Right lobe of liver (tissue), 6 donors: ENCODE measurements at regions not wholly inside any gene's neighbourhood (a gene's known extent, or its start where the extent isn't known, plus 50 kb on each side); places are given as distances from the start of the nearest gene placed in this dataset.

Experiments
- ATAC-seq, 4 donors: fragments of 200-7000 bp; cut with Tn5 transposase; one replicate each; pipeline ENCODE4 v1.9.1; 2020; ENCODE audit warnings: mild to moderate bottlenecking in 4 of 4, moderate library complexity in 4 of 4
- DNase-seq, 3 donors: peaks; one replicate each; pipeline ENCODE4 v3.0.0-alpha.2; 2020
- H3K27ac ChIP-seq, 3 donors: fragments of 200-600 bp; one replicate each; pipeline ENCODE4 v1.8.0; 2022
- H3K27me3 ChIP-seq, 2 donors: fragments of 200-600 bp; one replicate each; pipeline ENCODE4 v1.8.0; 2022
- H3K36me3 ChIP-seq, 4 donors: fragments of 200-600 bp; sonication (generic) in 1 of 4; one replicate each; pipeline versions ENCODE4 v1.5.1 to v1.8.0; 2017 to 2022; ENCODE audit warnings: control low read depth in 1 of 4
- H3K4me1 ChIP-seq, 4 donors: fragments of 200-600 bp; sonication (generic) in 1 of 4; one replicate each; pipeline versions ENCODE4 v1.5.1 to v1.8.0; 2017 to 2022; ENCODE audit warnings: control low read depth in 1 of 4
- H3K4me3 ChIP-seq, 3 donors: fragments of 200-600 bp; one replicate each; pipeline ENCODE4 v1.8.0; 2022
- H3K9me3 ChIP-seq, 4 donors: fragments of 200-600 bp; sonication (generic) in 1 of 4; one replicate each; pipeline versions ENCODE4 v1.5.1 to v1.8.0; 2017 to 2022; ENCODE audit warnings: control low read depth in 1 of 4
- POLR2A ChIP-seq: fragments of 450-650 bp; IDR thresholded peaks from one replicate; pipeline ENCODE4 v1.6.1; 2017; ENCODE audit warnings: antibody characterized with exemption, mild to moderate bottlenecking
- WGBS: methylation state at CpG from one replicate; pipeline ENCODE4 v1.1.6; 2018; ENCODE audit warnings: low coverage, low lambda C conversion rate; ENCODE audit not compliant: insufficient coverage; ENCODE audit errors: missing lambda C conversion rate; 5-methylcytosine and 5-hydroxymethylcytosine counted together
- intact Hi-C, 2 donors: fragments of 100-400 bp; cut with DNase I; formaldehyde crosslinking; loops; one replicate each; pipeline versions ENCODE4 v1.11.2 to v1.14.1; 2022
- TF ChIP-seq, protein P1 (sequence below), 4 donors: fragments of 200-600 bp in 3 of 4; fragments of 450-650 bp in 1 of 4; IDR thresholded peaks; one replicate each; pipeline versions ENCODE4 v1.5.1 to v1.8.0; 2016 to 2022; ENCODE audit warnings: antibody characterized with exemption in 4 of 4, mild to moderate bottlenecking in 2 of 4
- donor health status: DM: no; HTN: yes; CAD: no.
- donor health status: DM: no; HTN: no; CAD: no.
- donor health status: DM: no; HTN: no; CAD: no.
- donor health status: DM: no; HTN: yes; CAD: no.
- donor health status: DM: no; HTN: yes; CAD: no.

- 34% methylated on average over 4 of the region's 4 CpGs for WGBS
- no peaks in the 10 kb centered on the region for H3K36me3 ChIP-seq
- H3K4me3 ChIP-seq, result no peak overlapping the region
- TF ChIP-seq, protein P1, sequence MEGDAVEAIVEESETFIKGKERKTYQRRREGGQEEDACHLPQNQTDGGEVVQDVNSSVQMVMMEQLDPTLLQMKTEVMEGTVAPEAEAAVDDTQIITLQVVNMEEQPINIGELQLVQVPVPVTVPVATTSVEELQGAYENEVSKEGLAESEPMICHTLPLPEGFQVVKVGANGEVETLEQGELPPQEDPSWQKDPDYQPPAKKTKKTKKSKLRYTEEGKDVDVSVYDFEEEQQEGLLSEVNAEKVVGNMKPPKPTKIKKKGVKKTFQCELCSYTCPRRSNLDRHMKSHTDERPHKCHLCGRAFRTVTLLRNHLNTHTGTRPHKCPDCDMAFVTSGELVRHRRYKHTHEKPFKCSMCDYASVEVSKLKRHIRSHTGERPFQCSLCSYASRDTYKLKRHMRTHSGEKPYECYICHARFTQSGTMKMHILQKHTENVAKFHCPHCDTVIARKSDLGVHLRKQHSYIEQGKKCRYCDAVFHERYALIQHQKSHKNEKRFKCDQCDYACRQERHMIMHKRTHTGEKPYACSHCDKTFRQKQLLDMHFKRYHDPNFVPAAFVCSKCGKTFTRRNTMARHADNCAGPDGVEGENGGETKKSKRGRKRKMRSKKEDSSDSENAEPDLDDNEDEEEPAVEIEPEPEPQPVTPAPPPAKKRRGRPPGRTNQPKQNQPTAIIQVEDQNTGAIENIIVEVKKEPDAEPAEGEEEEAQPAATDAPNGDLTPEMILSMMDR (IDR thresholded peaks at IDR 0.05), result no peak
- no peak for TF ChIP-seq POLR2A
- no peak overlapping the region for H3K27ac ChIP-seq
- intact Hi-C loops, result no loop called here
- no peaks in the 10 kb centered on the region for H3K9me3 ChIP-seq
- ATAC-seq (no peak), DNase-seq (no peak)
- H3K27me3 ChIP-seq, result no peaks in the 10 kb centered on the region
- no peaks in the 10 kb centered on the region for H3K4me1 ChIP-seq
Measured at GRCh38 chr2:221197225-221197856, 374.8 kb downstream of the EPHA4 start.

GRCh38 chr2:221198309-221198708, 373.8 kb downstream of the EPHA4 start:
- DNase-seq (no peak), ATAC-seq (no peak)
- Histone ChIP-seq H3K27ac (no peak overlapping the region), H3K27me3 (no peaks in the 10 kb centered on the region), H3K4me3 (no peak overlapping the region), H3K9me3 (no peaks in the 10 kb centered on the region), H3K4me1 (no peaks in the 10 kb centered on the region), H3K36me3 (no peaks in the 10 kb centered on the region)
- TF ChIP-seq, protein P1 (IDR thresholded peaks at IDR 0.05), result no peak
- no peak for TF ChIP-seq POLR2A
- intact Hi-C loops, result no loop called here

DNA sequence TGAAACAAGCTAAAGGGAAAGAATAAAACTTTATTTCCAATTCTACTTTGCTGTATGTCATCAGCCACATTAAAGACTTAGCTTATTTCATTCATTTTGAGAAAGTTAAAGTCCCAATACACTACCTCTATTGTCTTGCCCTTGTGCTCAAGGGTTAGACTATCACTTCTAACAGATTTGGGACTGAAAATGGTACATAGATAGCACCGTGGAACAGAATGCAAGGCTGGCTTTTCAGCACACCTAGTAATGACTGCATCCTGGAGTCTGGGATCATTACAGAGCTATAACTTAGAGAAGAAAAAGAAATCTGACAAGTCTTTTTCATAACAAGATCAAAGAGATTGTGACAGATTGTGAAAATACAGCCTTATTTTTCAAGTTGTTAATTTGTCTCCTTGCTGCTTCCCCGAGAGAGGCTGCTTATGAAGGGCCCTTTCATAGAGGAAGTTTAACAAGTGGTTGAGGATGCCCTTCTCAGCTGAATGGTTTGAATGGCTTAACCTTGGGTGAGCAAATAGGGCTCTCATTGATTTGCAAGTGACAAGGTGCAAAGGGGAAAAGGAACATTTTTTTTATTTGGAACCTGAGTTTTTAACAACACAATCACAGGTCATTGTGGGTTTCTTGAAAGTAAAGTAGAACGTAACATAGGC, 371.8 kb downstream of the EPHA4 start:
- H3K4me3 ChIP-seq, result no peak overlapping the region
- H3K9me3 ChIP-seq, result no peaks in the 10 kb centered on the region
- no peaks in the 10 kb centered on the region for H3K27me3 ChIP-seq
- no peaks in the 10 kb centered on the region for H3K4me1 ChIP-seq
- H3K27ac ChIP-seq, result no peak overlapping the region
- DNase-seq (no peak), ATAC-seq (no peak)
- intact Hi-C loops, result no loop called here
- 38% methylated on average over 3 of the region's 3 CpGs for WGBS
- H3K36me3 ChIP-seq, result no peaks in the 10 kb centered on the region
- TF ChIP-seq, protein P1 (IDR thresholded peaks at IDR 0.05), result no peak
- TF ChIP-seq POLR2A, result no peak

DNA sequence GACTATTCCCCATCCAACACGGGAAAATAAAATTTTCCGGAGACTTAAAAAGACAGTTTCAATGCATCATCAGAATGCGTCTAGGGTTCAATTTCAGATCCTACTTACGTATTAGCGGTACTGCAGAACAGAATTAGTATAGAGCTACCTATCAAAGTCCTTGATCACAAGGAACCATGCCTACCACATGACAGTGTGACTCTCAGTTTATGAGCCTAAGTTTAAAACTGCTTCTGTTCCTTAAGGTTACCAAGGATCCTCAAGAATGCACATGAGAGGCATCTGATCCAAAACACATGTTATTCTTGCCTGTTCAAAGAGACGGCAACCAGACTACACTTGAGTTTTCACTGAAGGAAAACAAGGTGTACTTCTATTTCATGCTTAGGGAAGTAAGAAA, 369.7 kb downstream of the EPHA4 start:
- Histone ChIP-seq H3K36me3 (no peaks in the 10 kb centered on the region), H3K9me3 (no peaks in the 10 kb centered on the region), H3K27me3 (no peaks in the 10 kb centered on the region), H3K27ac (no peak overlapping the region), H3K4me1 (no peaks in the 10 kb centered on the region), H3K4me3 (no peak overlapping the region)
- TF ChIP-seq, protein P1 (IDR thresholded peaks at IDR 0.05), result no peak
- TF ChIP-seq POLR2A, result no peak
- intact Hi-C loops, result no loop called here
- DNase-seq, result no peak
- 76% methylated on average over 6 of the region's 6 CpGs for WGBS
- ATAC-seq, result no peak
